Esophagus squamous epithelium (tissue), 5 donors: ENCODE measurements at regions not wholly inside any gene's neighbourhood (a gene's known extent, or its start where the extent isn't known, plus 50 kb on each side); places are given as distances from the start of the nearest gene placed in this dataset.
"Not testable (repeated sequence)": the region's sequence is repeated elsewhere in the genome, so short reads cannot be mapped to it uniquely, and the experiment has no call there.

Experiments
- DNase-seq: peaks from one replicate; lab custom pipeline; 2025; lab: John Stamatoyannopoulos, UW
- H3K27ac ChIP-seq, 4 donors: fragments of 200-600 bp; sonication (generic); one replicate each; pipeline ENCODE4 v1.5.1; 2016 to 2019; ENCODE audit warnings: mild to moderate bottlenecking in 1 of 4
- H3K27me3 ChIP-seq, 4 donors: fragments of 200-600 bp; sonication (generic); 1 replicate in 3 of 4; 2 replicates in 1 of 4; pipeline versions ENCODE4 v1.5.1 to v1.6.0; 2017 to 2021; ENCODE audit warnings: antibody characterized with exemption in 1 of 4
- H3K36me3 ChIP-seq, 3 donors: fragments of 200-600 bp; sonication (generic); one replicate each; pipeline ENCODE4 v1.5.1; 2016 to 2019
- H3K4me1 ChIP-seq, 3 donors: fragments of 200-600 bp; sonication (generic); one replicate each; pipeline ENCODE4 v1.5.1; 2017 to 2019
- H3K4me3 ChIP-seq, 4 donors: fragments of 200-600 bp; sonication (generic); 1 replicate in 3 of 4; 2 replicates in 1 of 4; pipeline ENCODE4 v1.5.1; 2016 to 2019; ENCODE audit warnings: mild to moderate bottlenecking in 2 of 4, moderate library complexity in 1 of 4
- H3K9me3 ChIP-seq, 3 donors: fragments of 200-600 bp; sonication (generic); one replicate each; pipeline ENCODE4 v1.5.1; 2016 to 2019
- POLR2A ChIP-seq, 4 donors: fragments of 450-650 bp; IDR thresholded peaks; one replicate each; pipeline ENCODE4 v1.6.1; 2017; ENCODE audit warnings: antibody characterized with exemption in 4 of 4, mild to moderate bottlenecking in 4 of 4, moderate library complexity in 3 of 4
- WGBS, 2 donors: methylation state at CpG; one replicate each; pipeline ENCODE4 v1.1.5; 2018; 5-methylcytosine and 5-hydroxymethylcytosine counted together
- intact Hi-C: fragments of 100-400 bp; cut with DNase I; formaldehyde crosslinking; loops from one replicate; pipeline ENCODE4 v1.15.0; 2022
- TF ChIP-seq, protein P1 (sequence below), 6 experiments: fragments of 450-650 bp in 4 of 6; fragments of 200-600 bp in 2 of 6; sonication (generic) in 2 of 6; IDR thresholded peaks; one replicate each; pipeline ENCODE4 v1.5.1; 2016 to 2019; ENCODE audit warnings: antibody characterized with exemption in 6 of 6, mild to moderate bottlenecking in 4 of 6, moderate library complexity in 4 of 6
- donor health status: DM: yes; HTN: yes; CAD: no.

DNA sequence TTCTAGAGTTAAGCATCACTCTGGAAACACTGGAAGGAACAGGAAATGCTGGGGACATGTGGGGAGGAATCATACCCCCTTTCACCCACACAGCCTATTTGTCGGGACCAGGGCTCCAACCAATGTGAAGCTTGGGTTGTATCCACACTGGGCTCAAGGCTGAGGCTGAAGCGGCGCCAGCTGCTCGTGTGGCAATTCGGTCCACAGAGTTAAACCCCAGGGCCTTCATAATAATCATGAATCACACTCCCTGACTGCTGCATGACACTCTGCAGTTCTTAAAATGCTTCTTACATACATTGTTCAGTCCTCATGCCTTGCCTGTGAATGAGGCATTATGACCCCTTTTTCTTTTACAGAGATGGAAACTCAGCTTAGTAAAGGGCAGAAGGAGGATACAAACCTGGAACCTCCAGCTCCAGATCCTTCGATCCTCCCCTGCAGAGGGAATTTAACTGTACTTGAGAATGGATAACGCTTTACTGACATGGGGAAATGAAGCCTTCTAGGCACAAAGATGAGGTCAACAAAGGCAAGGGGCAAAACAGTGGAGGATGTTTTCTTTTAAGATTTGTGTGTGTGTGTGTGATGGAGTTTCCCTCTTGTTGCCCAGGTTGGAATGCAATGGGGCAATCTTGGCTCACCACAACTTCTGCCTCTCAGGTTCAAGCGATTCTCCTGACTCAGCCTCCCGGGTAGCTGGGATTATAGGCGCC, 72.7 kb downstream of the SOX9 start:
- no peaks in the 10 kb centered on the region for H3K4me1 ChIP-seq
- TF ChIP-seq POLR2A (IDR thresholded peaks at IDR 0.05) = no peak
- TF ChIP-seq, protein P1, sequence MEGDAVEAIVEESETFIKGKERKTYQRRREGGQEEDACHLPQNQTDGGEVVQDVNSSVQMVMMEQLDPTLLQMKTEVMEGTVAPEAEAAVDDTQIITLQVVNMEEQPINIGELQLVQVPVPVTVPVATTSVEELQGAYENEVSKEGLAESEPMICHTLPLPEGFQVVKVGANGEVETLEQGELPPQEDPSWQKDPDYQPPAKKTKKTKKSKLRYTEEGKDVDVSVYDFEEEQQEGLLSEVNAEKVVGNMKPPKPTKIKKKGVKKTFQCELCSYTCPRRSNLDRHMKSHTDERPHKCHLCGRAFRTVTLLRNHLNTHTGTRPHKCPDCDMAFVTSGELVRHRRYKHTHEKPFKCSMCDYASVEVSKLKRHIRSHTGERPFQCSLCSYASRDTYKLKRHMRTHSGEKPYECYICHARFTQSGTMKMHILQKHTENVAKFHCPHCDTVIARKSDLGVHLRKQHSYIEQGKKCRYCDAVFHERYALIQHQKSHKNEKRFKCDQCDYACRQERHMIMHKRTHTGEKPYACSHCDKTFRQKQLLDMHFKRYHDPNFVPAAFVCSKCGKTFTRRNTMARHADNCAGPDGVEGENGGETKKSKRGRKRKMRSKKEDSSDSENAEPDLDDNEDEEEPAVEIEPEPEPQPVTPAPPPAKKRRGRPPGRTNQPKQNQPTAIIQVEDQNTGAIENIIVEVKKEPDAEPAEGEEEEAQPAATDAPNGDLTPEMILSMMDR (IDR thresholded peaks at IDR 0.05) = no peak

DNA sequence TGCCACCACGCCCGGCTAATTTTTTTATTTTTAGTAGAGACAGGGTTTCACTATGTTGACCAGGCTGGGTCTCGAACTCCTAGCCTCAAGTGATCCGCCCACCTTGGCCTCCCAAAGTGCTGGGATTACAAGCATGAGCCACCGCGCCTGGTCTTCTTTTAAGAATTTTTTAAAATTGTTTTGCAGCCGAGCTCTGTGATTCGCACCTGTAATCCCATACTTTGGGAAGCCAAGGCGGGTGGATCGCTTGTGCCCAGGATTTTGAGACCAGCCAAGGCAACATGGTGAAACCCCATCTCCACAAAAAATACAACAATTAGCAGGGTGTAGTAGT, 73.3 kb downstream of the SOX9 start:
- DNase-seq, H3K27ac ChIP-seq, H3K36me3 ChIP-seq, H3K4me1 ChIP-seq, H3K9me3 ChIP-seq, H3K4me3 ChIP-seq, intact Hi-C loops, H3K27me3 ChIP-seq: not testable (repeated sequence)
- 92 to 93% methylated on average over 10 of the region's 10 CpGs for WGBS, 2 donors

More for the DNA sequence above, 72.7 kb downstream of the SOX9 start:
- no peak for DNase-seq
- 69 to 78% methylated on average over 10 of the region's 10 CpGs for WGBS, 2 donors
- no peak overlapping the region for H3K4me3 ChIP-seq
- no peaks in the 10 kb centered on the region for H3K9me3 ChIP-seq
- no peaks in the 10 kb centered on the region for H3K27me3 ChIP-seq
- intact Hi-C loops = no loop called here
- H3K36me3 ChIP-seq = no peaks in the 10 kb centered on the region
- no peak overlapping the region for H3K27ac ChIP-seq

DNA sequence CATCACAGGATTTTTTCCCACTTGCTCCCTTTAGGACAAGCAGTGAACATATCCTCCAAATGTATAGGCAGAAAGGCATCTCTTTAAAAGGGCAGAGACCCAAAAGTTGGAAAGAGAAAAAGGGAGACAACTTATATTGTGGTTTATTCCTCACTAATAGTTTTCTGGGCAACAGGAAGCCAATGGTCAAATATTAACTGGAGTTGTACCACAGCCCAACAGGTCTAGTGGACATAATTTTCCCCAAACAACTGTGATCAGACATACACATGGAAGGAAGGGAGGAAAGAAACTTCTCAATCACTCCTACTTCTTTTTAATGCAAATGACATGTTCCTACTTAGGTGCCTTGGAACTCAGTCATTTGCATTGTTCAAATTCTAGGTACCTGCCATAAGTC, 78.4 kb downstream of the SOX9 start:
- H3K27me3 ChIP-seq = peaks cover 0 to 6% (median 0%) of the 10 kb centered on the region in 4 donors
- DNase-seq = no peak
- H3K4me3 ChIP-seq = no peak overlapping the region
- intact Hi-C loops = no loop called here
- no peaks in the 10 kb centered on the region for H3K4me1 ChIP-seq
- H3K36me3 ChIP-seq = no peaks in the 10 kb centered on the region
- no peak overlapping the region for H3K27ac ChIP-seq
- H3K9me3 ChIP-seq = no peaks in the 10 kb centered on the region
- TF ChIP-seq POLR2A (IDR thresholded peaks at IDR 0.05) = no peak
- TF ChIP-seq, protein P1 (IDR thresholded peaks at IDR 0.05) = no peak

DNA sequence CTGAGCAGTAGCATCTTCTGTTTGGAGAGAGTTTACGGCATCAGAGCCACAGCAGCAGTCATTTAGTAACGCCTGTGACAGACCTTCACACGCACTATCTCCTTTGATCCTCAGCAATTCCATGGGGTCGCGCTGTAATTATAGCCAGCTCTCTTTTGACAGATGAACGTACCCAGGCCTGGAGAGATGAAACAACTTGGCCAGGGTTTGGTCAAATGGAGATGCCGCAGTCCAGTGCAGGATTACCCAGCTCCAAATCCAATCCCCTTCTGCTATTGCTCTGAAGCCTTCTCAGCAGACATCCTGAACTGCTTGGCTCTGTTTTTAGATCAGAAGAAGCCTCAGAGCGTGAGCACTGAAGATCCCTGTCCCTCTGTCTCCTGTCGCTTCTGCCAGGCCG, 83.9 kb downstream of the SOX9 start:
- TF ChIP-seq POLR2A (IDR thresholded peaks at IDR 0.05) = no peak
- TF ChIP-seq, protein P1 (IDR thresholded peaks at IDR 0.05) = no peak
- no peak overlapping the region for H3K27ac ChIP-seq
- intact Hi-C loops = no loop called here
- H3K4me3 ChIP-seq = no peak overlapping the region
- 50 to 69% methylated on average over 7 to 9 of the region's 10 CpGs for WGBS, 2 donors
- no peaks in the 10 kb centered on the region for H3K4me1 ChIP-seq
- no peaks in the 10 kb centered on the region for H3K36me3 ChIP-seq
- no peak for DNase-seq
- peaks cover 0 to 40% (median 0%) of the 10 kb centered on the region in 4 donors for H3K27me3 ChIP-seq
- H3K9me3 ChIP-seq = no peaks in the 10 kb centered on the region

DNA sequence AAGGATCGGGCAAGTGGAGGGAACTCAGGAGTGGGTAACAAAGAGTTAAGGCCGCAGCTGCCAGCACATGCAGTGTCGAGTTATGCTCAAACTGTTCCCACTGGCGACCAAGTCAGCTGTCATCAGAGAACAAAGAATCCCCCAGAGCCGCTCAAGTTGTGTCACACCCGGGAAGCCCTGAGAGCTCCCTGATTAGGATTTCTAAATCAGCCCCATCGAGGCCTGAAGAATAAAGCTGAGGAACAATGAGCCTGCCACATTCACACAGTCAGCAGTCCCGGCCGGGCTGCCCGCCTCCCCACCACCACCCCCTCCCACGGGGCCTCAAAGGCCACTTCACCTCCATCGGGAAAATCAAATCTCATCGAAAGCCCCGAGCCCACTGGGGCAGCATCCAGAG, 84.5 kb downstream of the SOX9 start:
- Histone ChIP-seq H3K4me1 (no peaks in the 10 kb centered on the region), H3K36me3 (no peaks in the 10 kb centered on the region), H3K27ac (no peak overlapping the region), H3K9me3 (no peaks in the 10 kb centered on the region), H3K4me3 (no peak overlapping the region), H3K27me3 (peaks cover 0 to 46% (median 0%) of the 10 kb centered on the region in 4 donors)
- 18 to 28% methylated on average over 8 to 10 of the region's 14 CpGs for whole genome bisulfite sequencing, 2 donors
- no peak for TF ChIP-seq POLR2A (IDR thresholded peaks at IDR 0.05)
- TF ChIP-seq, protein P1 (IDR thresholded peaks at IDR 0.05) = no peak
- DNase-seq = no peak
- intact Hi-C loops = no loop called here

DNA sequence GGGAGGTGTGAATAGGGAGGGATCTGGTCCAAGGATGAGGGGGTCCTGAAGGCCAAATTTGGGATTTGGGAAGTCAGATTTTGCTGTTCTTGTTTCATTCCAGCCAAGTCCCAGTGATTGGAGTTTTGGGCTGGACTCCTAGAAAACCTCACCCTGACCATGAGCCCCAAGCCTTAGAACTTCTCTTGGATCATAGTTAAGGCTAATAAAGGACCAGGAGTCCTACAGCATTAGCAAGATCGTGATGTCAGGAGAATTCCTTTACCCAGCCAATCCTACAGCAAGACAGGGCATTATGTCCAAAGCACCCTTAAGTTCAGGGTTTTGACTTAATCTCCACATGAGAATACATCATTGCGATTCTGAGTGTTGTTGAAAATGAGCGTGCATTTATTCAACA, 85.0 kb downstream of the SOX9 start:
- no peak overlapping the region for H3K4me3 ChIP-seq
- H3K4me1 ChIP-seq = no peaks in the 10 kb centered on the region
- peaks cover 0 to 49% (median 0%) of the 10 kb centered on the region in 4 donors for H3K27me3 ChIP-seq
- H3K36me3 ChIP-seq = no peaks in the 10 kb centered on the region
- H3K9me3 ChIP-seq = no peaks in the 10 kb centered on the region
- no peak for TF ChIP-seq POLR2A (IDR thresholded peaks at IDR 0.05)
- TF ChIP-seq, protein P1 (IDR thresholded peaks at IDR 0.05) = no peak
- no peak overlapping the region for H3K27ac ChIP-seq
- WGBS, 2 donors = 60 to 80% methylated on average over 3 of the region's 3 CpGs
- DNase-seq = no peak
- intact Hi-C loops = no loop called here
